Vagina (tissue), 2 donors: ENCODE measurements at regions not wholly inside any gene's neighbourhood (a gene's known extent, or its start where the extent isn't known, plus 50 kb on each side); places are given as distances from the start of the nearest gene placed in this dataset.

Experiments
- CTCF ChIP-seq, 3 experiments: fragments of 450-650 bp in 2 of 3; fragments of 200-600 bp in 1 of 3; sonication (generic) in 1 of 3; IDR thresholded peaks; one replicate each; pipeline ENCODE4 v1.5.1; 2017 to 2019; ENCODE audit warnings: antibody characterized with exemption in 3 of 3, mild to moderate bottlenecking in 2 of 3, moderate library complexity in 2 of 3
- POLR2A ChIP-seq, 2 donors: fragments of 450-650 bp; IDR thresholded peaks; one replicate each; pipeline ENCODE4 v1.6.1; 2017; ENCODE audit warnings: antibody characterized with exemption in 2 of 2, mild to moderate bottlenecking in 2 of 2, moderate library complexity in 2 of 2
- POLR2AphosphoS5 ChIP-seq, 2 donors: sonication (generic); formaldehyde crosslinking; IDR thresholded peaks; one replicate each; pipeline ENCODE4 v1.9.0; 2017; ENCODE audit warnings: antibody characterized with exemption in 2 of 2, mild to moderate bottlenecking in 2 of 2, low read depth in 1 of 2; ENCODE audit not compliant: insufficient read depth in 1 of 2

GRCh38 chr2:60071490-60071831 lies 482.0 kb downstream of the BCL11A start:
- TF ChIP-seq CTCF (IDR thresholded peaks at IDR 0.05): no peak
- TF ChIP-seq POLR2A (IDR thresholded peaks at IDR 0.05): no peak
- TF ChIP-seq POLR2AphosphoS5 (IDR thresholded peaks at IDR 0.05; ENCODE audit: insufficient read depth in 1 of 2, low read depth in 1 of 2): no peak
